ENCODE measurements at regions not wholly inside any gene's neighbourhood (a gene's known extent, or its start where the extent isn't known, plus 50 kb on each side); places are given as distances from the start of the nearest gene placed in this dataset.
A peak's percentile ranks its signal among the peaks of the same experiment; 100 is the strongest.

GRCh38 chr1:239896980-239897379, 194.7 kb upstream of the FMN2 start:
- DNase-seq = no peak

DNA sequence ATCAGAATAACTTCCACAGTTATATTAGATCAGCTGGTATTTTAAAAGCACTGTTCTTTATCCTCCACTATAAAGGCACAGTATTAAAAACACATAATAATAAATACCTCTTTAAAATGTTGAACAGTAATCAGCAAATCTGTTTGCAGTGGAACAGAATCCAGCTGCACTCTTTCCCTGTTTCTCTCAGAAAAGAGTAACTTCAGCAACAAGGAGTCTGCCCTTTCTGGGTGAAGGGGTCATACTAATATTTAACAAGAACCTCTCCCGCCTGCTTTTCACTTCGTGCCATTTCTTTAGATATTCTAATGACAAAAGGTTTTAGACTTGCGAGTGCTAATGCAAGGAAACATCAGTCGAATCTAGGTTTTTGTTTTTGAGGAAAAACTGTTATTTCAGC, 194.2 kb upstream of the FMN2 start:
- no peak for DNase-seq

GRCh38 chr1:239898062-239898730, 193.5 kb upstream of the FMN2 start:
- peak; percentile 17 for DNase-seq

DNA sequence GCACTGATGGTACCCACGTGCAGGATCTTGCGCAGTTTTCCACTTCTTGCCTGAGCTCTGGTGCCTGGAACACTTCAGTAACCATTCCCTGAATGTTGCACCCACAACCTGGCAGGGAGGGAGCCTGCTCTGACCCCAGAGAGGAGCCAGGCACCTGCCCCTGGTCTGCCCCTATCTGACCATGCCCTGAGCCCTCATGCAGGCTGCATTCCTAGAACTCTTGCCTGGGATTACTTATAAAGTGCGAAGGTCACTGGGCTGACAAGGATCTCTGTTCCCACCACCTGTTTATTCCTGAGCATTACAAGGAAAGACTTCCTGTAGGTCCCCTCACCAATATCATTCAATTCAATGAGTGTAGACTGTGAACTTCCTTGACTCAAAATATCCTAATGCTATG, 191.9 kb upstream of the FMN2 start:
- DNase-seq = no peak

GRCh38 chr1:239906394-239906793, 185.3 kb upstream of the FMN2 start:
- no peak for DNase-seq

DNA sequence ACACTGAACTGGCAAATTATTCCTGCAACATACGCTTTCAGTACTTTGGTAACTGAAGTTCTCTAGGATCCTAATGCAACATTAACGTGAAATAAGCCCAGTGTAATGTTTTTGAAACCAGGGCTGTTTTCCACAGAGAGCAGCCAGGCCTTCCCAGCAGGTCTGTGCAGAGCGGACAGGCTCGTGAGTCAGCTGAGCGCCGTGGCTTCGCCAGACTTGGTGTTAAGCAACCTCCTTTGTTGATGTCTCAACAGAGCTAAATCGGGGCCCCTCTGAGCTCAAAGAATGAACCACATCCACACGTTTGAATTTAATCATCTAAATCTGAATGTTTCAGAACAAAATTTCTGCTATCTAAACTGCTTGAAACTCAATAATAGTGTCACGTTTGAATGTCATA, 181.8 kb upstream of the FMN2 start:
- DNase-seq = no peak

DNA sequence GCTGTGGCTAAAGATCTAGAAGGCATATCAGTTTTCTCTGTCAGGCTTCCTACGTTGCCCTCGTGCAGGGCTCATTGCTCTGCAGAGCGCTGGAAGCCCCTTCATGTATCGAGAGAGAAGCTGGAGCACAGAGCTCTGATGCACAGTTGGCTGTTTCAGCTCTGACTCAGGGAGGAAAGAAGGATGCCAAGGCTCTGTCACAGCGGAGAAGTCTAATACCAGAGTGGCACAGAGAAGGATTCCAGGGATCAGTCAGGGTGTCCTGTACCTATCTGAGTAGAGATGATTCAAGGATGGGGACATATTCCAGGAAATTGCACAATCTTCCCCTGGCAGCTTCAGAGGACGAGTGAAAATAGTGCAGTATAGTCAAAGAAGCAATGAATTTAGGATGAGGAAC, 179.2 kb upstream of the FMN2 start:
- no peak for DNase-seq

GRCh38 chr1:239913141-239913585, 178.5 kb upstream of the FMN2 start:
- DNase-seq = no peak

DNA sequence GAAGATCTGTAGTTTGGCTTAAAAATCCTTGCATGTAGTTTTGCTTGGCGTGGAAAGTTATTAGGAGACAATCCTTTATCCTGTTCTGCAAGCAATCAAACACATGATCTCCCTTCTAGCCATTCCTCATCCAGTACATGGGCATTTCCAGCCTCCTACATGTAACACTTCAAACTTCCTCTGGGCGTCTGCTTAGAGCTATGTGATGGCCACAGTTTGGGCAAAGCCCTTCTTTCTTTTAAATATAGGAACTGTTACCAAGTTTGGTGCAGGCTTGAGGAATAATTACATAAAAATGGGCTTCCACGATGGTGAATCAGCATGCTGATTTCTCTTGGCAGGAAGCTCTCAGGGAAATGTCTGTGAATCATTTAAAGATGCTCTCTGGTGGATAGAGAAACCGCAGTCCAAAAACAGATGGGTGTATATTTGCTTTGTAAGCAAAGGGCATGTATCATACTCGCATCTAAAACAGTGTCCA, 176.9 kb upstream of the FMN2 start:
- no peak for DNase-seq

DNA sequence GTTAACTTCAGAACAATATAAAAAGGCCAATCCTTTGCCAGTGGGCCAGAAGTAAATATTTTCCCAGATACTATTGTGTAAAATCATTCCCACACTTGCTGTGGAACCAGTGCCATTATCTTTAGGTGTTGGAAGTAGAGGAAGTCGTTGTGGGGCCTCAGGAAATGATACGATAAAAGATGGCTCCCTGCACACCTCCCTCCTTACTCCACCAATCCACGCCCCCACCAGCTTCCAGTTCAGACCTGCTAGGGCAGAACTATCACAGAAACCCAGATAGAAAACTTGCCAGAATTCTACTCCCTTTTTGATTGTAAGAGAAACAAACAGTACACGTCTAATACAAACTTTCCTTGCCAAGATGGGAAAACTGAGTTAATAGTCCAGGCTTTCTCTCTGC, 173.0 kb upstream of the FMN2 start:
- DNase-seq = no peak

- DNase-seq = no peak
These were observed 171.5 kb upstream of the FMN2 start for GRCh38 chr1:239920214-239920613.

DNA sequence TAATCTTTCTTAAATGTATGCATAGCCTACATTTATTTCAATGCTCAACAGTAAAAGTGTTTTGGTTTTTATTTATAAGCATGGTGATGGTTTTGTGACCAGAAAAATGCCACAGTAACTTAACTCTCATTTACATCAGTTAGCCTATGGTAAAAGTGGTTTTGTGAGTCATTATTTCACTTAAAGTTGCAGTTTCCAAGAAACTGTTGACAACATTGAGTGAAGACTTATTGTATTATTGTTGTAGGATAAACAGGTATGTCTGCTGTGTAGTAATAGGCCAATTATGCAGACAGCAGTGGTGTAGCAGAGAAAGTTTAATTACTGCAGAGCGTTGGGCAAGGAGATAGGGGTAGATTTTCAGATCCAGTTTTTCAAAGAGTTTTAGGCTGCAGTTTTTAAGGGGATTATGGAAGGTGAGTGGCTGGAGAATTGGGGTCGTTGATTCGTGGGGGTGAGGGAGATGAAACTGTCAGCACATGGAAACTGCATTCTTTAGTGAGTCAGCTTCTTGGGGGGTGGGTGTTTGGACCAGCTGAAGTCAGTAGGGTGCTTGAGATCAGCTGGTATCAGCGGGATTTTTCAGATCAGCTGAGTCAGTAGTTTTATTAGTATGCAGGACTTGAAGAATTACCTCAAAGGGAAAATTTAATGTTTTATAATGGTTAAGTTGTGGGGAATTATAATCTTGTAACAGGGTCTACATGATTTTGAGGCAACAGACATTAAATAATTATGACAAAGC, 168.7 kb upstream of the FMN2 start:
- DNase-seq = no peak

GRCh38 chr1:239924741-239925350, 166.8 kb upstream of the FMN2 start:
- DNase-seq = no peak

DNA sequence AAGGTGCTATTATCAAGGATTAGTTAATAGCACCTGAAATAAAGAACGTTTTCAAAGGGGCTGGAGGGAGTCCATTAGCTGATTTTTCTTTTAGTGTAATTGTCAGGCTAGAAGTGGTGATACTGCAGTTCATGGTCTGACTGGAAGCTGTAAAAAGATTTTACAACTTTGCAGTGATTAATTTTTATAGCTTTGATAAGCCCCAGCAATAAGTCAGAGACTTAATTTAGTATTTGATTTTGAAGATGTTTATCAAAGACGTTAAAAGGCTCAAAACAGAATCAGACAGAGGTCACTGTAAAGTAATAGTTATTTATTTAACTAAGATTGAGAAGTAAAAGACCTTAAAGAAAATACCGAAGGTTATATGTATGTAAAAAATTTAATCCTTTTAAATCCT, 165.5 kb upstream of the FMN2 start:
- DNase-seq = no peak

GRCh38 chr1:239929317-239929716, 162.4 kb upstream of the FMN2 start:
- no peak for DNase-seq

GRCh38 chr1:239930686-239931262, 160.9 kb upstream of the FMN2 start:
- no peak for DNase-seq

DNA sequence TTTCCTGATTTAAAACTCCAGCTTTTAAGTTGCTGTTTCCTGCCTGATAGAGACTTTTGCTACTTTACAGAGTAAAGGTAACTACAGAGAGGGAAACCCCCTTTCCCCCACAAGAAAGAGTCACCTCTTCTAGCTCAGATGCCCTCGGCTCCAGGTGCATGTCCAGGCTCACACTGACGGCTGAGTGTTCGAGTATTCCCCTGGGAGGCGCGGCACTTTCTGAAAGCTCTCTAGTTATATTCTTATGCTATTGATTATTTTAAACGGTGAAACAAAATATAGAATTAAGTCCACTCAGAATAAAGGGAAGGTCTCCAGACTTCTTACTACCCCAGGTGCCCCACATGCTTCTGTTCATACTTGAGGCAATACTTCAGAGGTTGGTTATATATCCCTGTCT, 160.3 kb upstream of the FMN2 start:
- no peak for DNase-seq

GRCh38 chr1:239939602-239940001, 152.1 kb upstream of the FMN2 start:
- DNase-seq = no peak

- DNase-seq = no peak
These were observed 147.9 kb upstream of the FMN2 start for GRCh38 chr1:239943761-239944160.

GRCh38 chr1:239944666-239945065, 147.0 kb upstream of the FMN2 start:
- no peak for DNase-seq

DNA sequence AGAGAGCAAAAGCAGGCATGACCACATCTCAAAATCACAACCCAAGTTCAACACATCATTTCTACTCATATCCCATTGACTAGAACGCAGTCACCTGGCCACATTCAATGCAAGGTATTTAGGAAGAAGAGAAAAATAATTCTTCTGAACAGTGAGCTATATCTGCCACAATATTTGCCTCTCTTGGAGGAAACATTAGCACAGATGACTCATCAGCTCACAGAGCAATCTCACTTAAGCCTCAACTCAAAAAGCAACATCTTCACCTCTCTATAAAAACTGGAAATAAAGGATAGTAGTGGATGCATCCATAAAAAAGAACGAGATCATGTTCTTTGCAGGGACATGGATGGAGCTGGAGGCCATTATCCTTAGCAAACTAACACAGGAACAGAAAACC, 143.9 kb upstream of the FMN2 start:
- no peak for DNase-seq

GRCh38 chr1:239951511-239952140, 140.1 kb upstream of the FMN2 start:
- peak; percentile 38 for DNase-seq

All from NCI-H2171 (cell line).